PC-9 (cell line): ENCODE measurements at regions not wholly inside any gene's neighbourhood (a gene's known extent, or its start where the extent isn't known, plus 50 kb on each side); places are given as distances from the start of the nearest gene placed in this dataset.
A peak's percentile ranks its signal among the peaks of the same experiment; 100 is the strongest.

Experiments
- BruUV-seq: library from RNA; stranded (reverse); fragments of 400-500 nt; replicated peaks from 2 replicates; lab custom pipeline; 2021; lab: Mats Ljungman, UMichigan
- CTCF ChIA-PET: fragments of 300-600 bp; sonication (Branson Sonifier 250); formaldehyde crosslinking; loops from one replicate; lab custom pipeline; 2022; ENCODE audit warnings: antibody characterized with exemption; lab: Charles Lee
- POLR2A ChIA-PET: fragments of 300-600 bp; sonication (Branson Sonifier 250); formaldehyde crosslinking; loops from one replicate; lab custom pipeline; 2022; ENCODE audit warnings: antibody characterized with exemption; ENCODE audit not compliant: unreplicated experiment; lab: Charles Lee
- DNase-seq, 2 experiments: peaks; one replicate each; pipeline versions ENCODE4 v3.0.0 to v3.0.0-alpha.2; 2015 to 2022; ENCODE audit warnings: mixed read lengths in 1 of 2
- H2AFZ ChIP-seq: fragments of 200-600 bp; sonication (generic); 2 replicates; pipeline ENCODE4 v1.8.1; 2017; ENCODE audit warnings: antibody characterized with exemption
- H3F3A ChIP-seq: fragments of 200-600 bp; sonication (generic); 2 replicates; pipeline ENCODE4 v1.8.1; 2017; ENCODE audit warnings: antibody characterized with exemption, mild to moderate bottlenecking, low read depth; ENCODE audit not compliant: insufficient read depth
- H3K27ac ChIP-seq: fragments of 200-600 bp; sonication (generic); 2 replicates; pipeline ENCODE4 v1.6.1; 2016; ENCODE audit warnings: mixed run types
- H3K27me3 ChIP-seq: fragments of 200-600 bp; sonication (generic); 2 replicates; pipeline ENCODE4 v1.6.1; 2016; ENCODE audit warnings: low read depth, mixed run types; ENCODE audit not compliant: insufficient read depth
- H3K36me3 ChIP-seq: fragments of 200-600 bp; sonication (generic); 2 replicates; pipeline ENCODE4 v1.6.1; 2016; ENCODE audit warnings: low read depth, mixed run types
- H3K4me1 ChIP-seq: fragments of 200-600 bp; sonication (generic); replicated peaks from 2 replicates; pipeline ENCODE4 v1.6.1; 2016; ENCODE audit warnings: mixed run types; ENCODE audit not compliant: insufficient read depth
- H3K4me2 ChIP-seq: fragments of 200-600 bp; sonication (generic); 2 replicates; pipeline ENCODE4 v1.6.1; 2017; ENCODE audit warnings: mixed run types
- H3K4me3 ChIP-seq: fragments of 200-600 bp; sonication (generic); 2 replicates; pipeline ENCODE4 v1.6.1; 2016; ENCODE audit warnings: mixed run types
- H3K79me2 ChIP-seq: fragments of 200-600 bp; sonication (generic); 2 replicates; pipeline ENCODE4 v1.6.1; 2017; ENCODE audit warnings: low read depth, mixed run types
- H3K9me2 ChIP-seq: fragments of 200-600 bp; sonication (generic); 2 replicates; pipeline ENCODE4 v1.8.1; 2017; ENCODE audit warnings: mild to moderate bottlenecking; ENCODE audit not compliant: insufficient read depth
- H3K9me3 ChIP-seq: fragments of 200-600 bp; sonication (generic); 2 replicates; pipeline ENCODE4 v1.8.1; 2016; ENCODE audit warnings: low read depth; ENCODE audit not compliant: insufficient read depth
- H4K20me1 ChIP-seq: fragments of 200-600 bp; sonication (generic); 2 replicates; pipeline ENCODE4 v1.8.1; 2017; ENCODE audit not compliant: insufficient read depth
- CTCF ChIP-seq: fragments of 200-600 bp; sonication (generic); conservative IDR thresholded peaks from 2 replicates; pipeline ENCODE4 v1.6.1; 2017; ENCODE audit warnings: mixed run types, antibody characterized with exemption, mild to moderate bottlenecking, moderate library complexity
- EZH2 ChIP-seq: fragments of 200-600 bp; sonication (generic); IDR thresholded peaks from 2 replicates; pipeline ENCODE4 v1.8.0; 2017; ENCODE audit warnings: antibody characterized with exemption, low read depth
- intact Hi-C: fragments of 100-400 bp; cut with micrococcal nuclease; formaldehyde crosslinking; loops from one replicate; pipeline ENCODE4 v1.10.0; 2022; ENCODE audit not compliant: unreplicated experiment

DNA sequence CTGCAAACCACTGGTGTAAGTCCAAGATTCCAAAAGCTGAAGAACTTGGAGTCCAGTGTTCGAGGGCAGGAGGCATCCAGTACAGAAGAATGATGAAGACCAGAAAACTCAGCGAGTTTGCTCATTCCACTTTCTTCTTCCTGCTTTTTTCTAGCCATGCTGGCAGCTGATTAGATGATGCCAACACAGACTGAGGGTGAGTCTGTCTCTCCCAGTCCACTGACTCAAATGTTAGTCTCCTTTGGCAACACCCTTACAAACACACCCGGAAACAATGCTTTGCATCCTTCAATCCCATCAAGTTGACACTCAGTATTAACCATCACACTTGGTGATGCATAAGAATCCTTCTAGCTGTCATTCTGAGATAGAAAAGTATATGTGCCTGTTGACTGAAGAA, 1504.6 kb downstream of the EFNB2 start:
- no peaks in the 10 kb centered on the region for H3K27me3 ChIP-seq
- H2AFZ ChIP-seq, result 0 out of 2 replicates have a peak overlapping the region, but pooled peaks have one; percentile 20
- H3K79me2 ChIP-seq, result no peaks in the 10 kb centered on the region
- POLR2A ChIA-PET, result no interaction called here
- no peak overlapping the region for H3K27ac ChIP-seq
- no peak overlapping the region for H3K4me3 ChIP-seq
- DNase-seq, result no peak
- no peaks in the 10 kb centered on the region for H3F3A ChIP-seq
- no peaks in the 10 kb centered on the region for H3K36me3 ChIP-seq
- no peaks in the 10 kb centered on the region for H3K4me1 ChIP-seq
- intact Hi-C loops, result no loop called here
- TF ChIP-seq CTCF (no peak), EZH2 (no peak)
- no peaks in the 10 kb centered on the region for H3K9me2 ChIP-seq
- CTCF ChIA-PET, result no interaction called here
- H3K9me3 ChIP-seq, result no peaks in the 10 kb centered on the region
- no peak overlapping the region for H3K4me2 ChIP-seq
- H4K20me1 ChIP-seq, result no peaks in the 10 kb centered on the region
- no TSS peak for BruUV-seq

- no peak for DNase-seq
- H3K27ac ChIP-seq, result no peak overlapping the region
- intact Hi-C loops, result no loop called here
- no peak overlapping the region for H2AFZ ChIP-seq
- TF ChIP-seq EZH2 (no peak), CTCF (no peak)
- no peaks in the 10 kb centered on the region for H3K27me3 ChIP-seq
- no peaks in the 10 kb centered on the region; the same call in 1 of the 2 replicates for H3K9me2 ChIP-seq
- CTCF ChIA-PET, result no interaction called here
- H3K4me2 ChIP-seq, result no peak overlapping the region
- H3K4me3 ChIP-seq, result no peak overlapping the region
- no TSS peak for BruUV-seq
- H3F3A ChIP-seq, result no peaks in the 10 kb centered on the region
- POLR2A ChIA-PET, result no interaction called here
- no peaks in the 10 kb centered on the region for H3K4me1 ChIP-seq
- no peaks in the 10 kb centered on the region for H3K79me2 ChIP-seq
- H3K36me3 ChIP-seq, result no peaks in the 10 kb centered on the region
- no peaks in the 10 kb centered on the region for H4K20me1 ChIP-seq
- H3K9me3 ChIP-seq, result peaks cover 7% of the 10 kb centered on the region; the same call in 1 of the 2 replicates
These were observed 1516.4 kb downstream of the EFNB2 start for GRCh38 chr13:105019073-105019472.

DNA sequence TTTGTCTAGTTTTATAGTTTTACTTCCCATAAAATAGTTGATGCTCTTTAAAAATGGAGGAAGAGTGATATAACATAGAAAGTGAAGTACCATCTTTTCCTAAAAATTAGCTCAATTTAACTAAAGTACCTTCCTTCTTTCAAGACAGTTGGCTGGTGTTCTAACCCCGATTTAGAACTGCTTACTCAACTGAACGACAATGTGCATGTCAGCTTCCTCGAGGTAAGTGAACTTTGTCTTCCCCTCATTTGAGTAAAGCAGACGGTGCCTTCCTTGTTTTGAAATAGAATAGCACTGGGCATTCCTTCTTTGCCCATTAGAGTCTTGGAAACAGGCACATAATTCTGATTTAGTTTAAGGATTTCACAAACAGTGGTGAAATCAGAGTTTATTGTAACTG, 1519.2 kb downstream of the EFNB2 start:
- ChIA-PET POLR2A (no interaction called here), CTCF (no interaction called here)
- intact Hi-C loops, result no loop called here
- H3K36me3 ChIP-seq, result no peaks in the 10 kb centered on the region
- H3K79me2 ChIP-seq, result no peaks in the 10 kb centered on the region
- DNase-seq, result no peak
- no peaks in the 10 kb centered on the region; the same call in 1 of the 2 replicates for H3F3A ChIP-seq
- H3K27me3 ChIP-seq, result no peaks in the 10 kb centered on the region
- no peaks in the 10 kb centered on the region for H4K20me1 ChIP-seq
- no peaks in the 10 kb centered on the region; the same call in 1 of the 2 replicates for H3K9me2 ChIP-seq
- peak overlapping the region; percentile 58; the same call in 1 of the 2 replicates for H2AFZ ChIP-seq
- BruUV-seq, result no TSS peak
- no peaks in the 10 kb centered on the region for H3K4me1 ChIP-seq
- no peak overlapping the region for H3K27ac ChIP-seq
- TF ChIP-seq EZH2 (no peak), CTCF (no peak)
- no peak overlapping the region for H3K4me3 ChIP-seq
- H3K9me3 ChIP-seq, result no peaks in the 10 kb centered on the region
- no peak overlapping the region for H3K4me2 ChIP-seq
